ENCODE measurements at regions not wholly inside any gene's neighbourhood (a gene's known extent, or its start where the extent isn't known, plus 50 kb on each side); places are given as distances from the start of the nearest gene placed in this dataset.

- H3K9me3 Mint-ChIP-seq, result peaks cover 3% of the 10 kb centered on the region
- no peaks in the 10 kb centered on the region for H3K4me1 Mint-ChIP-seq (ENCODE audit: low read depth)
- H3K27ac Mint-ChIP-seq, result no peak overlapping the region
- no peaks in the 10 kb centered on the region for H3K36me3 Mint-ChIP-seq (ENCODE audit: low read depth)
- no peak overlapping the region for H3K4me3 Mint-ChIP-seq
- H3K27me3 Mint-ChIP-seq, result no peaks in the 10 kb centered on the region
These were observed 1970.4 kb upstream of the WWC1 start for GRCh38 chr5:166320920-166321480.

- no peaks in the 10 kb centered on the region for H3K27me3 Mint-ChIP-seq
- no peak overlapping the region for H3K4me3 Mint-ChIP-seq
- no peaks in the 10 kb centered on the region for H3K4me1 Mint-ChIP-seq (ENCODE audit: low read depth)
- H3K36me3 Mint-ChIP-seq (ENCODE audit: low read depth), result no peaks in the 10 kb centered on the region
- H3K9me3 Mint-ChIP-seq, result peaks cover 3% of the 10 kb centered on the region
- no peak overlapping the region for H3K27ac Mint-ChIP-seq
These were observed 1967.1 kb upstream of the WWC1 start for GRCh38 chr5:166324372-166324771.

GRCh38 chr5:166329149-166329800, 1962.2 kb upstream of the WWC1 start:
- peaks cover 5% of the 10 kb centered on the region for H3K9me3 Mint-ChIP-seq
- no peaks in the 10 kb centered on the region for H3K4me1 Mint-ChIP-seq (ENCODE audit: low read depth)
- H3K27ac Mint-ChIP-seq, result no peak overlapping the region
- H3K4me3 Mint-ChIP-seq, result no peak overlapping the region
- H3K36me3 Mint-ChIP-seq (ENCODE audit: low read depth), result no peaks in the 10 kb centered on the region
- no peaks in the 10 kb centered on the region for H3K27me3 Mint-ChIP-seq

- Mint-ChIP-seq H3K4me1 (ENCODE audit: low read depth) (no peaks in the 10 kb centered on the region), H3K27ac (no peak overlapping the region), H3K4me3 (no peak overlapping the region), H3K9me3 (peaks cover 5% of the 10 kb centered on the region), H3K27me3 (no peaks in the 10 kb centered on the region), H3K36me3 (ENCODE audit: low read depth) (no peaks in the 10 kb centered on the region)
These were observed 1961.4 kb upstream of the WWC1 start for GRCh38 chr5:166330036-166330435.

- Mint-ChIP-seq H3K4me1 (ENCODE audit: low read depth) (no peaks in the 10 kb centered on the region), H3K27me3 (no peaks in the 10 kb centered on the region), H3K36me3 (ENCODE audit: low read depth) (no peaks in the 10 kb centered on the region), H3K27ac (no peak overlapping the region), H3K4me3 (no peak overlapping the region), H3K9me3 (peaks cover 14% of the 10 kb centered on the region)
These were observed 1959.9 kb upstream of the WWC1 start for GRCh38 chr5:166331521-166331920.

- no peaks in the 10 kb centered on the region for H3K4me1 Mint-ChIP-seq (ENCODE audit: low read depth)
- no peak overlapping the region for H3K27ac Mint-ChIP-seq
- H3K27me3 Mint-ChIP-seq, result no peaks in the 10 kb centered on the region
- H3K4me3 Mint-ChIP-seq, result no peak overlapping the region
- H3K36me3 Mint-ChIP-seq (ENCODE audit: low read depth), result no peaks in the 10 kb centered on the region
- H3K9me3 Mint-ChIP-seq, result peaks cover 26% of the 10 kb centered on the region
These were observed 1952.6 kb upstream of the WWC1 start for GRCh38 chr5:166338801-166339200.

GRCh38 chr5:166340039-166340438, 1951.4 kb upstream of the WWC1 start:
- no peaks in the 10 kb centered on the region for H3K27me3 Mint-ChIP-seq

GRCh38 chr5:166341740-166342337, 1949.6 kb upstream of the WWC1 start:
- Mint-ChIP-seq H3K4me3 (no peak overlapping the region), H3K27ac (no peak overlapping the region), H3K4me1 (ENCODE audit: low read depth) (no peaks in the 10 kb centered on the region), H3K36me3 (ENCODE audit: low read depth) (no peaks in the 10 kb centered on the region), H3K9me3 (peaks cover 18% of the 10 kb centered on the region), H3K27me3 (no peaks in the 10 kb centered on the region)

More at GRCh38 chr5:166340039-166340438, 1951.4 kb upstream of the WWC1 start:
- Mint-ChIP-seq H3K36me3 (ENCODE audit: low read depth) (no peaks in the 10 kb centered on the region), H3K4me1 (ENCODE audit: low read depth) (no peaks in the 10 kb centered on the region), H3K4me3 (no peak overlapping the region), H3K9me3 (peaks cover 26% of the 10 kb centered on the region), H3K27ac (no peak overlapping the region)

GRCh38 chr5:166342402-166342801, 1949.0 kb upstream of the WWC1 start:
- no peaks in the 10 kb centered on the region for H3K4me1 Mint-ChIP-seq (ENCODE audit: low read depth)
- no peak overlapping the region for H3K4me3 Mint-ChIP-seq
- H3K27ac Mint-ChIP-seq, result no peak overlapping the region
- no peaks in the 10 kb centered on the region for H3K27me3 Mint-ChIP-seq
- peaks cover 18% of the 10 kb centered on the region for H3K9me3 Mint-ChIP-seq
- H3K36me3 Mint-ChIP-seq (ENCODE audit: low read depth), result no peaks in the 10 kb centered on the region

- Mint-ChIP-seq H3K9me3 (peaks cover 11% of the 10 kb centered on the region), H3K36me3 (ENCODE audit: low read depth) (no peaks in the 10 kb centered on the region), H3K27ac (no peak overlapping the region), H3K4me3 (no peak overlapping the region), H3K27me3 (no peaks in the 10 kb centered on the region), H3K4me1 (ENCODE audit: low read depth) (no peaks in the 10 kb centered on the region)
These were observed 1944.6 kb upstream of the WWC1 start for GRCh38 chr5:166346726-166347374.

- no peaks in the 10 kb centered on the region for H3K4me1 Mint-ChIP-seq (ENCODE audit: low read depth)
- H3K36me3 Mint-ChIP-seq (ENCODE audit: low read depth), result no peaks in the 10 kb centered on the region
- no peak overlapping the region for H3K27ac Mint-ChIP-seq
- no peaks in the 10 kb centered on the region for H3K27me3 Mint-ChIP-seq
- H3K4me3 Mint-ChIP-seq, result no peak overlapping the region
- H3K9me3 Mint-ChIP-seq, result peaks cover 4% of the 10 kb centered on the region
These were observed 1942.4 kb upstream of the WWC1 start for GRCh38 chr5:166349046-166349445.

- peaks cover 3% of the 10 kb centered on the region for H3K9me3 Mint-ChIP-seq
- H3K36me3 Mint-ChIP-seq (ENCODE audit: low read depth), result no peaks in the 10 kb centered on the region
- H3K27ac Mint-ChIP-seq, result no peak overlapping the region
- no peaks in the 10 kb centered on the region for H3K4me1 Mint-ChIP-seq (ENCODE audit: low read depth)
- no peaks in the 10 kb centered on the region for H3K27me3 Mint-ChIP-seq
- H3K4me3 Mint-ChIP-seq, result no peak overlapping the region
These were observed 1937.9 kb upstream of the WWC1 start for GRCh38 chr5:166353580-166353979.

- Mint-ChIP-seq H3K9me3 (peaks cover 3% of the 10 kb centered on the region), H3K27ac (no peak overlapping the region), H3K4me3 (no peak overlapping the region), H3K4me1 (ENCODE audit: low read depth) (no peaks in the 10 kb centered on the region), H3K27me3 (no peaks in the 10 kb centered on the region), H3K36me3 (ENCODE audit: low read depth) (no peaks in the 10 kb centered on the region)
These were observed 1937.1 kb upstream of the WWC1 start for GRCh38 chr5:166354332-166354731.

- no peak overlapping the region for H3K27ac Mint-ChIP-seq
- no peak overlapping the region for H3K4me3 Mint-ChIP-seq
- H3K27me3 Mint-ChIP-seq, result no peaks in the 10 kb centered on the region
- peaks cover 8% of the 10 kb centered on the region for H3K9me3 Mint-ChIP-seq
- no peaks in the 10 kb centered on the region for H3K36me3 Mint-ChIP-seq (ENCODE audit: low read depth)
- no peaks in the 10 kb centered on the region for H3K4me1 Mint-ChIP-seq (ENCODE audit: low read depth)
These were observed 1935.3 kb upstream of the WWC1 start for GRCh38 chr5:166356096-166356495.

GRCh38 chr5:166358127-166358830, 1933.2 kb upstream of the WWC1 start:
- no peak overlapping the region for H3K4me3 Mint-ChIP-seq
- peaks cover 8% of the 10 kb centered on the region for H3K9me3 Mint-ChIP-seq
- no peak overlapping the region for H3K27ac Mint-ChIP-seq
- H3K27me3 Mint-ChIP-seq, result no peaks in the 10 kb centered on the region
- no peaks in the 10 kb centered on the region for H3K36me3 Mint-ChIP-seq (ENCODE audit: low read depth)
- no peaks in the 10 kb centered on the region for H3K4me1 Mint-ChIP-seq (ENCODE audit: low read depth)
